DOHH2 (cell line): ENCODE measurements at regions not wholly inside any gene's neighbourhood (a gene's known extent, or its start where the extent isn't known, plus 50 kb on each side); places are given as distances from the start of the nearest gene placed in this dataset.

Experiments
- H3F3A ChIP-seq: fragments of 200-600 bp; sonication (generic), shearing (Covaris generic); 2 replicates; pipeline ENCODE4 v1.6.0; 2016; ENCODE audit warnings: antibody characterized with exemption, mild to moderate bottlenecking; ENCODE audit not compliant: control insufficient read depth, insufficient read depth
- H3K27ac ChIP-seq: fragments of 200-600 bp; sonication (generic); 2 replicates; pipeline ENCODE4 v1.5.1; 2014; ENCODE audit warnings: low read depth, mild to moderate bottlenecking, low read length, moderate library complexity
- H3K27me3 ChIP-seq: fragments of 200-600 bp; sonication (generic); 2 replicates; pipeline ENCODE4 v1.6.1; 2014; ENCODE audit warnings: mild to moderate bottlenecking, low read length, mixed read lengths; ENCODE audit not compliant: control insufficient read depth
- H3K36me3 ChIP-seq: fragments of 200-600 bp; sonication (generic); 2 replicates; pipeline ENCODE4 v1.6.1; 2014; ENCODE audit warnings: mild to moderate bottlenecking, low read length, moderate library complexity, mixed read lengths; ENCODE audit not compliant: control insufficient read depth
- H3K4me1 ChIP-seq: fragments of 200-600 bp; sonication (generic); 2 replicates; pipeline ENCODE4 v1.6.1; 2014; ENCODE audit warnings: mild to moderate bottlenecking, low read length, mixed read lengths; ENCODE audit not compliant: control insufficient read depth
- H3K4me2 ChIP-seq: fragments of 200-600 bp; sonication (generic); 2 replicates; pipeline ENCODE4 v1.6.0; 2014; ENCODE audit warnings: mild to moderate bottlenecking, low read length, moderate library complexity
- H3K4me3 ChIP-seq: fragments of 200-600 bp; sonication (generic); 2 replicates; pipeline ENCODE4 v1.5.1; 2014; ENCODE audit warnings: mild to moderate bottlenecking, low read length, mixed read lengths
- H3K79me2 ChIP-seq: fragments of 200-600 bp; sonication (generic); 2 replicates; pipeline ENCODE4 v1.6.1; 2014; ENCODE audit warnings: mild to moderate bottlenecking, low read length, mixed read lengths; ENCODE audit not compliant: control insufficient read depth
- H3K9me2 ChIP-seq: fragments of 200-600 bp; sonication (generic); replicated peaks from 2 replicates; pipeline ENCODE4 v1.6.1; 2014; ENCODE audit warnings: mild to moderate bottlenecking, low read length, mixed read lengths; ENCODE audit not compliant: control insufficient read depth
- H3K9me3 ChIP-seq: fragments of 200-600 bp; sonication (generic); 2 replicates; pipeline ENCODE4 v1.6.1; 2014; ENCODE audit warnings: antibody characterized with exemption, low read length, mixed read lengths; ENCODE audit not compliant: control insufficient read depth, insufficient read depth
- H4K20me1 ChIP-seq: fragments of 200-600 bp; sonication (generic); 2 replicates; pipeline ENCODE4 v1.6.0; 2014; ENCODE audit warnings: low read depth, mild to moderate bottlenecking, antibody characterized with exemption, low read length, moderate library complexity; ENCODE audit not compliant: control insufficient read depth, insufficient read depth
- CTCF ChIP-seq: fragments of 200-600 bp; sonication (generic); IDR thresholded peaks from one replicate; pipeline ENCODE4 v1.5.1; 2014; ENCODE audit warnings: antibody characterized with exemption, mild to moderate bottlenecking, low read depth, low read length; ENCODE audit not compliant: poor library complexity, severe bottlenecking
- EZH2phosphoT487 ChIP-seq: fragments of 200-600 bp; sonication (generic); IDR thresholded peaks from 2 replicates; pipeline ENCODE4 v1.6.1; 2017; ENCODE audit warnings: borderline replicate concordance, mild to moderate bottlenecking, antibody characterized with exemption, low read length, moderate library complexity, mixed read lengths

GRCh38 chr7:46616636-46617035 lies 695.6 kb upstream of the IGFBP3 start:
- H3K4me2 ChIP-seq: no peak overlapping the region
- no peak for TF ChIP-seq EZH2phosphoT487
- no peak for TF ChIP-seq CTCF
- H3F3A ChIP-seq: no peaks in the 10 kb centered on the region
- no peaks in the 10 kb centered on the region for H3K9me3 ChIP-seq
- H3K36me3 ChIP-seq: no peaks in the 10 kb centered on the region
- no peaks in the 10 kb centered on the region for H4K20me1 ChIP-seq
- H3K4me3 ChIP-seq: no peak overlapping the region
- no peaks in the 10 kb centered on the region for H3K79me2 ChIP-seq
- H3K27ac ChIP-seq: no peak overlapping the region
- H3K4me1 ChIP-seq: no peaks in the 10 kb centered on the region
- no peaks in the 10 kb centered on the region for H3K27me3 ChIP-seq
- H3K9me2 ChIP-seq: no peaks in the 10 kb centered on the region

GRCh38 chr7:46613551-46613950 lies 692.5 kb upstream of the IGFBP3 start:
- Histone ChIP-seq H3K4me2 (no peak overlapping the region), H3K27ac (no peak overlapping the region), H3K36me3 (no peaks in the 10 kb centered on the region), H3K4me1 (no peaks in the 10 kb centered on the region), H3F3A (no peaks in the 10 kb centered on the region), H3K9me2 (no peaks in the 10 kb centered on the region), H4K20me1 (no peaks in the 10 kb centered on the region), H3K79me2 (no peaks in the 10 kb centered on the region), H3K4me3 (no peak overlapping the region), H3K9me3 (no peaks in the 10 kb centered on the region), H3K27me3 (no peaks in the 10 kb centered on the region)
- no peak for TF ChIP-seq CTCF

GRCh38 chr7:46613116-46613515 lies 692.0 kb upstream of the IGFBP3 start:
- Histone ChIP-seq H4K20me1 (no peaks in the 10 kb centered on the region), H3K79me2 (no peaks in the 10 kb centered on the region), H3K4me2 (no peak overlapping the region), H3K4me1 (no peaks in the 10 kb centered on the region), H3K9me2 (no peaks in the 10 kb centered on the region), H3F3A (no peaks in the 10 kb centered on the region), H3K27ac (no peak overlapping the region), H3K9me3 (no peaks in the 10 kb centered on the region), H3K27me3 (no peaks in the 10 kb centered on the region), H3K4me3 (no peak overlapping the region), H3K36me3 (no peaks in the 10 kb centered on the region)
- no peak for TF ChIP-seq EZH2phosphoT487
- TF ChIP-seq CTCF: no peak

- Histone ChIP-seq H4K20me1 (no peaks in the 10 kb centered on the region), H3K79me2 (no peaks in the 10 kb centered on the region), H3F3A (no peaks in the 10 kb centered on the region), H3K4me1 (no peaks in the 10 kb centered on the region), H3K4me3 (no peak overlapping the region), H3K36me3 (no peaks in the 10 kb centered on the region), H3K9me2 (no peaks in the 10 kb centered on the region), H3K27me3 (no peaks in the 10 kb centered on the region), H3K9me3 (no peaks in the 10 kb centered on the region), H3K4me2 (no peak overlapping the region), H3K27ac (no peak overlapping the region)
- TF ChIP-seq CTCF: no peak
- TF ChIP-seq EZH2phosphoT487: no peak
Observed at GRCh38 chr7:46611508-46611907, 690.4 kb upstream of the IGFBP3 start.
